Cerebellar cortex (tissue), 1 donor: ENCODE measurements at regions not wholly inside any gene's neighbourhood (a gene's known extent, or its start where the extent isn't known, plus 50 kb on each side); places are given as distances from the start of the nearest gene placed in this dataset.

Source experiments
- DNase-seq: peaks from one replicate; pipeline ENCODE4 v3.0.0-alpha.2; 2015; ENCODE audit warnings: low spot score

DNA sequence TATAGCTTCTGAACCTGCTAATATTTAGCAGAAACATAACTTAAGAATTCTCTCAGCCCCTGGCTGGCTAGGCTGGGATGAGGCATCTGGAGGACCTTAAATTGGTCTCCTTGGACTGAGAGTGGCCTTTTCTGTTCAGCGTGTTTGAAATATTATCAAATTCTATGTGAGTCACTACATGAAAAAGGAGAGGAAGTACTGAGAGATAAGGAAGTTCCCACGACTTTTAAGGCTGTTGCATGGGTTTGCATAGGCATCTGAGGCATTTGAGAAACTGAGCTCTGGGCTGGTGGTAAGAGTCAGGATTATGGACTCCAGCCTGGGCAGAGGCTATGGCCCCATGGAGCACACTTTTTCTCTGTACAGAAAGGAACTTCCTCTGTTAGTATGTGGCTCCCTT is 816.2 kb upstream of the GRAMD2B start:
- DNase-seq: no peak

DNA sequence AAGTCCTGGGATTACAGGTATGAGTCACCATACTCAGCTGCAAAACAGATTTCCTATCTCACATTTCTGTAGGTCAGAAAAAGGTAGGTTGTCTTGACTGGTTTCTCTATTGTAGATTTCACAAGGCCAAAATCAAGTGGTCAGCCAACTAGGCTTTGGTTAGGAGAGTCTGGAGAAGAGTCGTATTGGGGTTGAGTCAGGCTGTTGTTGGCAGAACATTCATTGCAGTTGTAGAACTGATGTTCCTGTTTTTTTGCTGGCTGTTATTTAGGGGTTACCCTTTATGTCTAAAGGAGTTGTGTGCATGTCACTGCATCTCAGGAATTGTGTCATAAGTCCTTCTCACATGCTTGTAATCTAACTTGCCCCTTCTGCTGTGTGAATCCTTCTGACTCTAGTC is 814.2 kb upstream of the GRAMD2B start:
- DNase-seq: no peak

GRCh38 chr5:125610892-125611291 is 812.3 kb upstream of the GRAMD2B start:
- no peak for DNase-seq

DNA sequence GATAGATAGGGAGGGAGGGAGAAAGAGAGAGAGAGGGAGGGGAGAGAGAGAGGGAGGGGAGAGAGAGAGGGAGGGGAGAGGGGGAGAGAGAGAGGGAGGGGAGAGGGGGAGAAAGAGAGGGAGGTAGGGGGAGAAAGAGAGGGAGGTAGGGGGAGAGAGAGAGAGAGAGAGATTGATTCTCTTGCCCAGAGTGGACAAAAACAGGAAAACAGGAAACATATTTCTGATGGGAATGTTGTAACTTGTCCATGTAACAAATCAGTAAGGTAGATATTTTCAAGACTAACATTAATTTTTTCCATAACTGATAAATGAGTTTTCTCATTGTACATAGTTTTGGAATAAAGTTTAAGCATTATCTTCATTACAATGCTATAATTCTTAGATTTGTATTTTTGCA is 811.7 kb upstream of the GRAMD2B start:
- no peak for DNase-seq

GRCh38 chr5:125612181-125612721 is 811.0 kb upstream of the GRAMD2B start:
- DNase-seq: peak; percentile 85

DNA sequence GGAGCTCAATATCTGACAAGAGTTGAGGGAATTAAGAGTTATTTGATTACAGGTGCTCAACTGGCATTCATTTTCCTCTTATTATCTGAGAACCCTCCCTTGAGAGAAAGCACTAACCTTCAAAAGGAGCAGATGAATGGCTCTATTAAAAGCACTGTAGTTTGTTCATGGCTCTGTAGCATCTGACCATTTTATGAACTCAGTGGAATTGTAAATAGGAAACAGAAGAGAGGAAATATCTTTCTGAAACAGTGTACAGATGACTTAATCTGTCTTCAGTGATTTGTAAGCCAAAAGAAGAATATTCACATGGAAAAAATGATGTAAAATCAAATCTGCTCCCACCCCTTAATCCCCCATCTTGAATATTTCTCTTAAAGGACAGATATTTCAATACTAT is 810.4 kb upstream of the GRAMD2B start:
- no peak for DNase-seq

- DNase-seq: no peak
Observed at GRCh38 chr5:125630237-125630636, 793.0 kb upstream of the GRAMD2B start.

DNA sequence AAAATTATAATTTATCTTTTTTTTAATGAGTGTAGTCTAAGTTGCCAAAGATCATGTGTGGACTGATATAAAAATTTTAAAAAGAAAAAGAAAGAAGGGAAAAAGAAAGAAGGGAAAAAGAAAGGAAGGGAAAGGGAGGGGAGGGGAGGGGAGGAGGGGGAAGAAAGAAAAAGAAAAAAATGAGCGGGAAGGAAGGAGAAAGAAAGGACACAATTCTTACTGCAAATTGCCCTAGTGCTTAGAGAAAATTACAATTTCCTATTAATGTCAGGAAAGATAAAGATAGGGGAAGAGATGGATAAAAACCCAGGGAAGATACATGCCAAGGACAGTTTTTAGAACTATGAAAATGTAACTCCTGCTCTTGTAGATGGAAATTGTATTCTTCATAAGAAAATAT is 789.7 kb upstream of the GRAMD2B start:
- no peak for DNase-seq

GRCh38 chr5:125634216-125634835 is 788.9 kb upstream of the GRAMD2B start:
- no peak for DNase-seq

GRCh38 chr5:125639858-125640257 is 783.4 kb upstream of the GRAMD2B start:
- DNase-seq: no peak

DNA sequence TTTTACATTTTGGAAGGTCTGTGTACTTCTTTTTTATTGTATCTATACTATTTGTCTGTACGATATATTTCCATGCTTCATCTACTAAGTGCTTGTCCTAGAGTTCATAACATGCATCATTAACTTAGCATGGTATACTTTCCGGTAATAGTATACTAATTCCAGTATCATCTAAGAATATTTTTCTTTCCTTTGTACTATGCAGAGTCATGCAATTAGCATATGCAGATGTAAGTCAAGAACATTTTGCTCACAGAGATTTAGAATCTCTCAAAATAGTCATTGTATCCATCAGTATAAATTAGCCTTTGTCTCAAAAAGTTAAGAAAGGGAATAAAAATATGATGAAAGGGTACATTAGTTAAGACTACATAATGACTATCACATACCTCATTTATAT is 770.4 kb upstream of the GRAMD2B start:
- no peak for DNase-seq

GRCh38 chr5:125654392-125654791 is 768.8 kb upstream of the GRAMD2B start:
- no peak for DNase-seq

DNA sequence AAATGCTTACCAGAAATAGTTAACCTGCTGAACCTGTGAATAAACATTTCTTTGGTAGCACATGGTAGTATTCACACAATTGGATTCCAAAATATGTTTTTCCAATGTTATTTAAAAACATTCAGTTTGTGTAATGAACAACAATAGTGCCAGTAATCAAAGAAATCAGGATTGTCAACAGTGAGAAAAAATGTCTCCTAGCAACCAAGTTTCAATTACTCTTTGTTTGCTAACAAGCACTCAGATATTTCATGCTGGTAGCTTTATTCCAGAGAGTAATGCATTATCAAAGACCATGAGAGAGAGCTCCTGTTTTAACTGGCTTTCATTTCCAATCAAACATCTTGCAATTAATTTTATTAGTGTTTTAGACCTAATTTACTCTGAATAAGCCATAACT is 768.1 kb upstream of the GRAMD2B start:
- no peak for DNase-seq

- DNase-seq: no peak
Observed at GRCh38 chr5:125657936-125658335, 765.3 kb upstream of the GRAMD2B start.

- peak; percentile 23 for DNase-seq
Observed at GRCh38 chr5:125659316-125660023, 763.7 kb upstream of the GRAMD2B start.

- DNase-seq: peak; percentile 18
Observed at GRCh38 chr5:125660231-125660895, 762.8 kb upstream of the GRAMD2B start.

DNA sequence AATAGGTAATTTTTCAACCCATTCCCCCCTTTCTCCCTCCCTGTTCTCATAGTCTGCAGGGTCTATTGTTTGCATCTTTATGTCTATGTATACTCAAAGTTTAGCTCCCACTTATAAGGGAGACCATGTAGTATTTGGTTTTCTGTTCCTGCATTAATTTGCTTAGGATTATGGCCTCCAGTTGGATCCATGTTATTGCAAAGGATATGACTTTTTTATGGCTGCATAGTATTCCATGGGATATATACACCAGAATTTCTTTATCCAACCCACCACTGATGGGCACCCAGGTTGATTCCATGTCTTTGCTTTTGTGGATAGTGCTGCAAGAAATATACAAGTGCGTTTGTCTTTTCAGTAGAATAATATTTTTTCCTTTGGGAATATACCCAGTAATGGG is 761.6 kb upstream of the GRAMD2B start:
- no peak for DNase-seq

DNA sequence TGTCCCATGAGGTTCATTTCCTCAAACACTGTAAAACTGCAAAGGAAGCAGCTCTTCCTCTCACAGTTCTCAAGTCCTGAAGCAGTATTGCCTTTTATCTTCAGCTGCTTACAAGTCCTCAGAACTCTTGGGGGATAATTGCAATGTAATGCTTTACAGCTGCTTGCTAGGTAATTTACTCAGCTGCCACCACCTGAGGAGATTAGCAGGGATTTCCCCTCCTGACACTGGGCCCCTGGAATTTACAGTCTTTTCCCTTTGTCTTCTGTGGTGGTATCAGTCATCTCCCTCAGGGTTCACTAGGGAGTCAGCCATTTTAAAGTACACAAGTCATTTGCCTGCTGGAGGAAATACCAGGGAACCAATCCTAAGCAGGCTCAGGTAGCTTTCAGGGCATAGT is 754.3 kb upstream of the GRAMD2B start:
- DNase-seq: peak; percentile 11

DNA sequence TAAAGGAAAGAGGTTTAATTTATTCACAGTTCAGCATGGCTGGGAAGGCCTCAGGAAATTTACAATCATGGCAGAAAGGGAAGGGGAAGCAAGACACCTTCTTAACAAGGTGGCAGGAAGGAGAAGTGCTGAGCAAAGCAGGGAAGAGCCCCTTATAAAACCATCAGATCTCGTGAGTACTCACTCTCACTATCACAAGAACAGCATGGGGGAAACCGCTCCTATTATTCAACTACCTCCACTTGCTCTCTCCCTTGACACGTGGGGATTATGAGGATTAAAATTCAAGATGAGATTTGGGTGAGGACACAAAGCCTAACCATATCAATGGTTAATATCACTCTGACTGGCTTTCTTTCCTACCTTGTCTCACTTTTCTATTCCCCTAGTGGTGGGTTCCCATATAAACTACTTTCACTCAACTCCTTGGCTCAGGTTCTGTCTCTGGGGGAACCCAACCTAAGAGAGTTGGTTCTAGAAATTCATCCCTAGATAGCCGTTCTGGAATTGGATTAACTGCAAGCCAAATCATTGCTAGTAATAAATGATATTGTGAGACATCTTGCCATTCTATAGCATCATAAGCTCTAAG is 749.8 kb upstream of the GRAMD2B start:
- no peak for DNase-seq

DNA sequence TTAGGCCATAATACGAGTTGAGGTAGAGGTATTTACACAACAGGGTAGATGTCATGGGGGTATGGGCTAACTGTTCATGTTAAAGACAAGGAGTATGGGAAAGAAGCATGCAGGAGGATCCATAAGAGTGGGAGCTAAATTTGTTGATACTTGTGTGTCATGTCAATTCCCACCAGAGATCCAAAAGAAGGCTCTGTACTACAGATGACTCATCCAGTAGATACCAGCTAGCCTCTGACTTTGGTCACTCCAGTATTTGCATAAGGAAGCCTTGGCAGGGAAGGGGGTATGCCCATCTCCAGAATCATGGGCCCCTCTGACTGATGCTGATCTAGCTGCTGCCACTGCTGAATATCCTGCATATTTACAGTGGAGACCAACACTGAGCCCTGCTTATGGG is 743.7 kb upstream of the GRAMD2B start:
- DNase-seq: no peak

- no peak for DNase-seq
Observed at GRCh38 chr5:125683669-125684068, 739.5 kb upstream of the GRAMD2B start.

DNA sequence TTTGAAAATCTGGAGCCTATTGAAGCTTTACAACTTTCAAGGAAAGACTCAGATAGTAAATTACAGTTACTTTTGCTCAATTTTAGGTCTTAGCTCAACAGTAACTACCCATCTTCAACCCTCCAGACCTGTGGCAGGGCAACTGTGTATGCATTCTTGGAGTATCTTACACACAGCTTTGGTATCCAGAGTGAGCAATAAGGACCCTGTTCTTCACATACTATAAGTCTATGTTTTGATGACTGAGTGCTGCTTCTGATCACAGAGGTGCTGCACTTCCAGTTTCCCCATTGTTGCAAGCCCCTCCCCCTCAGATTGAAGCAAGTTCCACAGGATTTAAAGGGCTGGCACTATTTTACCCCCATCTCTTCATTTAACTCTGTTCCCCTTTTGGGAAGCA is 737.4 kb upstream of the GRAMD2B start:
- no peak for DNase-seq
